Type B pancreatic cell (in vitro differentiated cells): ENCODE measurements at regions not wholly inside any gene's neighbourhood (a gene's known extent, or its start where the extent isn't known, plus 50 kb on each side); places are given as distances from the start of the nearest gene placed in this dataset.

Experiments used
- DNase-seq: peaks from one replicate; pipeline ENCODE4 v3.0.0; 2021; ENCODE audit warnings: mixed read lengths; ENCODE audit not compliant: unreplicated experiment; ENCODE audit errors: extremely low spot score
- H3K27ac Mint-ChIP-seq: 2 replicates; pipeline ENCODE4 v1.8.0; 2021; ENCODE audit warnings: mild to moderate bottlenecking, mixed read lengths
- H3K27me3 Mint-ChIP-seq: 2 replicates; pipeline ENCODE4 v1.8.0; 2021; ENCODE audit warnings: mixed read lengths
- H3K36me3 Mint-ChIP-seq: 2 replicates; pipeline ENCODE4 v1.8.0; 2021; ENCODE audit warnings: mixed read lengths
- H3K4me1 Mint-ChIP-seq: one replicate; pipeline ENCODE4 v1.8.0; 2021; ENCODE audit warnings: mixed read lengths; ENCODE audit not compliant: unreplicated experiment
- H3K4me3 Mint-ChIP-seq: 2 replicates; pipeline ENCODE4 v1.8.0; 2021; ENCODE audit warnings: mild to moderate bottlenecking, mixed read lengths
- H3K9me3 Mint-ChIP-seq: 2 replicates; pipeline ENCODE4 v1.8.0; 2021; ENCODE audit warnings: mixed read lengths
- TF ChIP-seq, protein P1 (sequence below): fragments of 200-600 bp; sonication (generic); conservative IDR thresholded peaks from 2 replicates; pipeline ENCODE4 v1.5.0; 2021; ENCODE audit warnings: antibody characterized with exemption, mild to moderate bottlenecking

DNA sequence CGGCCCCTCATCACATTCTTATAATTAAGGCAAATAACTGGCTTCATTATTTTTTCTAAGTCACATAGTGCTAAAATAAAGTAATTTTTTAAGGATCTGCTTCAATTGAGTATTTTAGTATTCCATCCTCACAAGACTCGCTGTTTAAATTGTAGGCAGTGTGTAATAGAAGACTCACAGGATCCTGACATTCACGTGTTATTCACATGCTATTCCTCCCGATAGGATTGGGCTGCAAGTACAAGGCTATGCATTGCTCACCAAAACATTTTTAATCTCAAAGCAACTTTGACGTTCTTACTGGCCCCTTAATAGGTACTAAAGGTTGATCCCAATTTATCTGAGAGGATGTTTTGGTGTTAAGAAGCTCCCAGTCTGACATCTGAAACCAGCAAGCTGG, 127.6 kb upstream of the L3MBTL4 start:
- Mint-ChIP-seq H3K27ac (no peak overlapping the region), H3K4me3 (no peak overlapping the region), H3K9me3 (peaks cover 2% of the 10 kb centered on the region), H3K4me1 (peaks cover 25% of the 10 kb centered on the region), H3K27me3 (no peaks in the 10 kb centered on the region), H3K36me3 (no peaks in the 10 kb centered on the region)
- no peak for DNase-seq
- TF ChIP-seq, protein P1, sequence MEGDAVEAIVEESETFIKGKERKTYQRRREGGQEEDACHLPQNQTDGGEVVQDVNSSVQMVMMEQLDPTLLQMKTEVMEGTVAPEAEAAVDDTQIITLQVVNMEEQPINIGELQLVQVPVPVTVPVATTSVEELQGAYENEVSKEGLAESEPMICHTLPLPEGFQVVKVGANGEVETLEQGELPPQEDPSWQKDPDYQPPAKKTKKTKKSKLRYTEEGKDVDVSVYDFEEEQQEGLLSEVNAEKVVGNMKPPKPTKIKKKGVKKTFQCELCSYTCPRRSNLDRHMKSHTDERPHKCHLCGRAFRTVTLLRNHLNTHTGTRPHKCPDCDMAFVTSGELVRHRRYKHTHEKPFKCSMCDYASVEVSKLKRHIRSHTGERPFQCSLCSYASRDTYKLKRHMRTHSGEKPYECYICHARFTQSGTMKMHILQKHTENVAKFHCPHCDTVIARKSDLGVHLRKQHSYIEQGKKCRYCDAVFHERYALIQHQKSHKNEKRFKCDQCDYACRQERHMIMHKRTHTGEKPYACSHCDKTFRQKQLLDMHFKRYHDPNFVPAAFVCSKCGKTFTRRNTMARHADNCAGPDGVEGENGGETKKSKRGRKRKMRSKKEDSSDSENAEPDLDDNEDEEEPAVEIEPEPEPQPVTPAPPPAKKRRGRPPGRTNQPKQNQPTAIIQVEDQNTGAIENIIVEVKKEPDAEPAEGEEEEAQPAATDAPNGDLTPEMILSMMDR: no peak

DNA sequence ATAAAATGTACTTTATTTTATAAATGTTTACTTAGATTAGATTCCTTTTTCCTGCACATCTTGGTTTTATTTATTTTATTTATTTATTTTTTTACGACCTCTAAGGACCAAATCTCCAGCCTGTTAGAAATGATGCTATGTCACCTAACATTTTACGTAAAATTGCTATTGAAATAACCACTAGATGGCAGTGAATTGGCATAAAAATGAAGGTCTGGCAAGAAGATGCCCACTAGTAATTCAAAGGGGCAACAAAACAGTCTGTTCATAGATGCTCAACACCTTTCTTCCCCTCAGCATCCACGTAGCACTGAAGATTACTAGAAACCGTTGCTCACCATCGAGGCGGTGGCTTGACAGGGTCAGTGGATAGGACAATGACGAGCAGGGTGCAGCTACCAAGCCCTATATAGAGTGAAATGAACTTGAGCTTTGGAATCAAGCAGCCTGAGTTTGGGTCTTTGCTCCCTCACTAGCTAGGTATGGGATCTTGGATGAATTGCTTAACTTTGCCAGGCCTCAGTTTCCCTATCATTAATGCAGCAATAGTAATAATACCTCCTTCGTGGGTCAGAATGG, 128.7 kb upstream of the L3MBTL4 start:
- TF ChIP-seq, protein P1: peak; percentile 86
- no peak overlapping the region for H3K27ac Mint-ChIP-seq
- peaks cover 25% of the 10 kb centered on the region for H3K4me1 Mint-ChIP-seq

DNA sequence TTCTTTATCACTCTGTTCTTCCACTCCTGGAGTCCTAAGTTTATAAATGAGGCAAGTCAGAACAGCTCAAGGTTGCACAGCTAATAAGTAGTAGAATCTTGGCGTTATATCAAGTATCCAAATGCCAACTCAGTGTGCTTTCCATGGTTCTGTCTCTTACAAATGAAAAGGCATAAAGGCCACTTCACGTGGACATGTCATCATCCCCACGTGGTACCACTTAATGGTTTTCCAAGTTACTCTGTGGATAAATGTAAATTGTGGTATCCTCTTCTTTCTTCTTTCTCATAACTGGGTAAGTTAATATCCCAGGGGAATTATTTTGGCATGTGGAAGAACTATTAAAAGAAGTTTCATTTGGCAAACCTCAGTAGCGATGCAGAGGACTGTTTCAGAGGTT, 131.5 kb upstream of the L3MBTL4 start:
- no peak for DNase-seq
- Mint-ChIP-seq H3K4me1 (peaks cover 12% of the 10 kb centered on the region), H3K9me3 (peaks cover 15% of the 10 kb centered on the region), H3K27me3 (no peaks in the 10 kb centered on the region), H3K4me3 (no peak overlapping the region), H3K27ac (no peak overlapping the region), H3K36me3 (peaks cover 7% of the 10 kb centered on the region)
- TF ChIP-seq, protein P1: no peak

More for the DNA sequence above, 128.7 kb upstream of the L3MBTL4 start:
- no peak overlapping the region for H3K4me3 Mint-ChIP-seq
- peaks cover 9% of the 10 kb centered on the region for H3K9me3 Mint-ChIP-seq
- H3K27me3 Mint-ChIP-seq: no peaks in the 10 kb centered on the region
- DNase-seq: no peak
- peaks cover 5% of the 10 kb centered on the region for H3K36me3 Mint-ChIP-seq

DNA sequence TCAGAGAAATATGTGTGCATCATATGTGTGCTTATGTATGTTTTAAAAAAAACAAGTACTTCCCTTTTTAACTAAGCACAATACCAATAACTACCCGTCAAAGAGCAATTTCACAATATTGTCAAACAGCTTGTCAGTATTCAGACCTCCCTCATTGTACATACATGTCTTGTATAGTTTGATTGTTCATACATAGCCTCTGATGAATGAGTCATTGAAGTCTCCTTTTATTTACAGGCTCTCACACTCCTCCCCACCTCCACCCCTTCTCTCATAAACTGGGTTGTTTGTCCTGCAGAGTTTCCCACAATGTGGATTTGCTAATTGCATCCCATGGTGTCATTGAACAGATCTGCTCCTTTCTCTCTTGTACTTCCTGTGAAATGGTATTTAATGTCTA, 132.8 kb upstream of the L3MBTL4 start:
- Mint-ChIP-seq H3K4me3 (no peak overlapping the region), H3K27ac (no peak overlapping the region), H3K4me1 (peaks cover 9% of the 10 kb centered on the region), H3K36me3 (peaks cover 9% of the 10 kb centered on the region), H3K9me3 (peaks cover 17% of the 10 kb centered on the region), H3K27me3 (no peaks in the 10 kb centered on the region)
- TF ChIP-seq, protein P1: no peak
- no peak for DNase-seq

DNA sequence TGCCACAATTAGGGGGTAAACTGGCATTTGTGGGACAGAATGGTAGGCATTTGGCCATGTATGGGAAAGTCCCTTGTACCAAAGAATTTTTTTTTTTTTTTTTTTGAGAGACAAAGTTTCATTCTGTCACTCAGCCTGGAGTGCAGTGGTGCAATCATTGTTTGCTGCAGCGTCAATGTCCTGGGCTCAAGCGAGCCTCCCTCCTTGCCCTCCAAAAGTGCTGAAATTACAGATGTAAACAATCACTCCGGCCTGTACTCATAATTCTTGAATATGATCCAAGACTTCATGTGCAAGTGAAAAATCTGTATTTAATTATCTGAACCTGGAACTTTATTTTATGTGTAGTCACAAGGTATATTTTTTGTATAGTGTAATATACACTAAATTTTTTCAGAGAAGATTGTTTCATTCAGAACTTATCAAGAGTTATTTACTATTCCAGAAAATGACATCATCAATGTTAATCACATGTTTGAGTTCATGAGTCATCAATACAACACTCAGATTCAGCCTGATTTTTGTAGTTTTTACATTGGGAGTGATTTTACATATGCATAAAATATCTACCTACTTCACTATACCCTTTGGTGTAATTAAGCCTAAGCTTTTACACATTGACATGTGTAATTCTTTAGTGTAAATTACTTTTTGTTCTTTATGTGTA, 138.7 kb upstream of the L3MBTL4 start:
- H3K9me3 Mint-ChIP-seq: peaks cover 8% of the 10 kb centered on the region
- DNase-seq: no peak
- H3K36me3 Mint-ChIP-seq: peaks cover 5% of the 10 kb centered on the region
- H3K27me3 Mint-ChIP-seq: peaks cover 3% of the 10 kb centered on the region
- H3K4me3 Mint-ChIP-seq: no peak overlapping the region
- H3K4me1 Mint-ChIP-seq: peaks cover 28% of the 10 kb centered on the region
- TF ChIP-seq, protein P1: no peak
- H3K27ac Mint-ChIP-seq: no peak overlapping the region
